ENCODE measurements at regions not wholly inside any gene's neighbourhood (a gene's known extent, or its start where the extent isn't known, plus 50 kb on each side); places are given as distances from the start of the nearest gene placed in this dataset.
"Not testable (repeated sequence)": the region's sequence is repeated elsewhere in the genome, so short reads cannot be mapped to it uniquely, and the experiment has no call there.

GRCh38 chr16:29179401-29180205 is 194.8 kb downstream of the LAT start:
- not testable (repeated sequence) for DNase-seq

- peak in 2 of 3 experiments; percentile 5 to 30 for DNase-seq
Measured at GRCh38 chr16:29177888-29178726, 193.3 kb downstream of the LAT start.

GRCh38 chr16:29177203-29177887 is 192.5 kb downstream of the LAT start:
- peak in 1 of 3 experiments; percentile 30 for DNase-seq

GRCh38 chr16:29176822-29177202 is 192.0 kb downstream of the LAT start:
- DNase-seq: not testable (repeated sequence)

GRCh38 chr16:29176154-29176470 is 191.3 kb downstream of the LAT start:
- DNase-seq: not testable (repeated sequence)

GRCh38 chr16:29175411-29176153 is 190.7 kb downstream of the LAT start:
- not testable (repeated sequence) for DNase-seq

- not testable (repeated sequence) for DNase-seq
Measured at GRCh38 chr16:29173371-29174305, 188.8 kb downstream of the LAT start.

- not testable (repeated sequence) for DNase-seq
Measured at GRCh38 chr16:29172098-29172724, 187.4 kb downstream of the LAT start.

GRCh38 chr16:29171296-29171695 is 186.4 kb downstream of the LAT start:
- not testable (repeated sequence) for DNase-seq

GRCh38 chr16:29170393-29171119 is 185.7 kb downstream of the LAT start:
- not testable (repeated sequence) for DNase-seq

- not testable (repeated sequence) for DNase-seq
Measured at GRCh38 chr16:29169295-29169994, 184.6 kb downstream of the LAT start.

- peak in 1 of 3 experiments; percentile 18 for DNase-seq
Measured at GRCh38 chr16:29168515-29169259, 183.8 kb downstream of the LAT start.

GRCh38 chr16:29164442-29165089 is 179.7 kb downstream of the LAT start:
- not testable (repeated sequence) for DNase-seq

GRCh38 chr16:29160171-29160570 is 175.3 kb downstream of the LAT start:
- DNase-seq: not testable (repeated sequence)

GRCh38 chr16:29159603-29160002 is 174.8 kb downstream of the LAT start:
- DNase-seq: not testable (repeated sequence)

GRCh38 chr16:29158785-29159184 is 173.9 kb downstream of the LAT start:
- no peak for DNase-seq

GRCh38 chr16:29158031-29158784 is 173.4 kb downstream of the LAT start:
- DNase-seq: not testable (repeated sequence)

Data from NCI-H1417 (cell line).